CD14-positive monocyte (primary cell): ENCODE measurements at regions not wholly inside any gene's neighbourhood (a gene's known extent, or its start where the extent isn't known, plus 50 kb on each side); places are given as distances from the start of the nearest gene placed in this dataset.

Experiments
- DNase-seq, 3 donors: peaks; one replicate each; pipeline ENCODE4 v3.0.0-alpha.2; 2011 to 2022
- H2AFZ ChIP-seq: 2 replicates; pipeline ENCODE4 v1.6.0; 2012; ENCODE audit warnings: mild to moderate bottlenecking, low read depth, low read length, inconsistent platforms; ENCODE audit not compliant: insufficient read depth, poor library complexity, severe bottlenecking
- H3K27ac ChIP-seq, 2 donors: 1 replicate in 1 of 2; 2 replicates in 1 of 2; pipeline ENCODE4 v1.5.1; 2012 to 2013; ENCODE audit warnings: low read length in 2 of 2, control low read depth in 1 of 2, inconsistent platforms in 1 of 2, low read depth in 1 of 2, mild to moderate bottlenecking in 1 of 2
- H3K27me3 ChIP-seq, 2 donors: one replicate each; pipeline versions ENCODE4 v1.6.0 to v1.6.1; 2011 to 2013; ENCODE audit warnings: low read length in 2 of 2; ENCODE audit not compliant: control insufficient read depth in 2 of 2, insufficient read depth in 2 of 2
- H3K36me3 ChIP-seq, 2 donors: replicated peaks in 1 of 2; 1 replicate in 1 of 2; 2 replicates in 1 of 2; pipeline versions ENCODE4 v1.5.1 to v1.6.1; 2012 to 2013; ENCODE audit warnings: low read length in 2 of 2, control low read depth in 1 of 2, inconsistent platforms in 1 of 2, mild to moderate bottlenecking in 1 of 2; ENCODE audit not compliant: insufficient read depth in 2 of 2, control insufficient read depth in 1 of 2
- H3K4me1 ChIP-seq, 2 donors: 1 replicate in 1 of 2; 2 replicates in 1 of 2; pipeline versions ENCODE4 v1.5.1 to v1.6.1; 2012 to 2013; ENCODE audit warnings: low read length in 2 of 2, control low read depth in 1 of 2, inconsistent platforms in 1 of 2, mild to moderate bottlenecking in 1 of 2, moderate library complexity in 1 of 2; ENCODE audit not compliant: insufficient read depth in 2 of 2, control insufficient read depth in 1 of 2
- H3K4me2 ChIP-seq: replicated peaks from 2 replicates; pipeline ENCODE3; 2012; ENCODE audit warnings: low read length, moderate library complexity, mild to moderate bottlenecking; ENCODE audit not compliant: poor library complexity, severe bottlenecking; ENCODE audit errors: extremely low read depth
- H3K4me3 ChIP-seq, 3 experiments: fragments of 200-600 bp in 1 of 3; sonication (generic) in 1 of 3; replicated peaks in 1 of 3; 1 replicate in 2 of 3; 2 replicates in 1 of 3; pipeline ENCODE4 v1.5.1; 2011 to 2013; ENCODE audit warnings: low read length in 3 of 3, mild to moderate bottlenecking in 3 of 3, control low read depth in 2 of 3, low read depth in 2 of 3, inconsistent platforms in 1 of 3, moderate library complexity in 1 of 3
- H3K79me2 ChIP-seq: 2 replicates; pipeline ENCODE4 v1.6.0; 2012; ENCODE audit warnings: mild to moderate bottlenecking, control low read depth, inconsistent platforms, low read length, moderate library complexity; ENCODE audit not compliant: insufficient read depth
- H3K9ac ChIP-seq: 2 replicates; pipeline ENCODE4 v1.6.0; 2017; ENCODE audit warnings: low read length, mild to moderate bottlenecking; ENCODE audit not compliant: insufficient read depth, poor library complexity, severe bottlenecking
- H3K9me3 ChIP-seq, 2 donors: replicated peaks in 1 of 2; 1 replicate in 1 of 2; 2 replicates in 1 of 2; pipeline versions ENCODE4 v1.5.1 to v1.6.1; 2012 to 2013; ENCODE audit warnings: low read length in 2 of 2, control low read depth in 1 of 2; ENCODE audit not compliant: control insufficient read depth in 1 of 2, insufficient read depth in 1 of 2
- H4K20me1 ChIP-seq: 2 replicates; pipeline ENCODE4 v1.6.0; 2012; ENCODE audit warnings: mild to moderate bottlenecking, low read length, control low read depth, moderate library complexity; ENCODE audit not compliant: insufficient read depth
- H3K27ac Mint-ChIP-seq, 7 donors: one replicate each; pipeline ENCODE4 v1.8.0; 2020; ENCODE audit warnings: mild to moderate bottlenecking in 7 of 7, mixed read lengths in 7 of 7, moderate library complexity in 6 of 7, inconsistent platforms in 2 of 7
- H3K27me3 Mint-ChIP-seq, 3 donors: one replicate each; pipeline ENCODE4 v1.8.0; 2021 to 2022; ENCODE audit warnings: low read depth in 3 of 3, mild to moderate bottlenecking in 3 of 3, mixed read lengths in 3 of 3, moderate library complexity in 3 of 3, inconsistent platforms in 1 of 3
- H3K36me3 Mint-ChIP-seq, 2 donors: one replicate each; pipeline ENCODE4 v1.8.0; 2020; ENCODE audit warnings: mixed read lengths in 2 of 2, inconsistent platforms in 1 of 2, mild to moderate bottlenecking in 1 of 2
- H3K4me1 Mint-ChIP-seq: one replicate; pipeline ENCODE4 v1.8.0; 2020; ENCODE audit warnings: mild to moderate bottlenecking, mixed read lengths
- H3K4me3 Mint-ChIP-seq, 2 donors: one replicate each; pipeline ENCODE4 v1.8.0; 2020; ENCODE audit warnings: mild to moderate bottlenecking in 2 of 2, mixed read lengths in 2 of 2, moderate library complexity in 1 of 2
- H3K9me3 Mint-ChIP-seq, 7 donors: one replicate each; pipeline ENCODE4 v1.8.0; 2020 to 2022; ENCODE audit warnings: mixed read lengths in 7 of 7, mild to moderate bottlenecking in 6 of 7, moderate library complexity in 6 of 7, inconsistent platforms in 2 of 7
- CTCF ChIP-seq: fragments of 200-600 bp; IDR thresholded peaks from one replicate; pipeline ENCODE4 v1.8.0; 2022; ENCODE audit warnings: antibody characterized with exemption, mild to moderate bottlenecking
- WGBS: methylation state at CpG from one replicate; pipeline ENCODE4 v1.1.5; 2013; ENCODE audit warnings: missing lambda C conversion rate; ENCODE audit not compliant: insufficient coverage; 5-methylcytosine and 5-hydroxymethylcytosine counted together
- intact Hi-C, 2 donors: fragments of 100-400 bp; cut with micrococcal nuclease; formaldehyde crosslinking; loops; one replicate each; pipeline versions ENCODE4 v1.15.0 to v1.15.1; 2023

GRCh38 chr13:109996404-109996960 lies 210.1 kb upstream of the IRS2 start:
- no peak overlapping the region for H3K27ac Mint-ChIP-seq
- no peak overlapping the region for H3K4me3 Mint-ChIP-seq
- Histone ChIP-seq H3K4me2 (no peak overlapping the region), H3K79me2 (no peaks in the 10 kb centered on the region), H3K27ac (no peak overlapping the region), H4K20me1 (no peaks in the 10 kb centered on the region), H3K9ac (no peak overlapping the region), H3K9me3 (no peaks in the 10 kb centered on the region), H3K4me1 (no peaks in the 10 kb centered on the region), H3K4me3 (no peak overlapping the region), H2AFZ (no peak overlapping the region), H3K27me3 (no peaks in the 10 kb centered on the region), H3K36me3 (no peaks in the 10 kb centered on the region)
- H3K4me1 Mint-ChIP-seq = no peaks in the 10 kb centered on the region
- H3K27me3 Mint-ChIP-seq = peaks cover 0 to 1% (median 1%) of the 10 kb centered on the region in 3 donors
- intact Hi-C loops = no loop called here
- no peaks in the 10 kb centered on the region for H3K36me3 Mint-ChIP-seq
- DNase-seq = no peak
- H3K9me3 Mint-ChIP-seq = peaks cover 0 to 4% (median 1%) of the 10 kb centered on the region in 7 donors
- 85% methylated on average over 7 of the region's 10 CpGs for WGBS
- no peak for TF ChIP-seq CTCF

GRCh38 chr13:109995578-109995977 lies 209.2 kb upstream of the IRS2 start:
- no peak overlapping the region for H3K4me3 Mint-ChIP-seq

More at GRCh38 chr13:109995578-109995977, 209.2 kb upstream of the IRS2 start:
- Histone ChIP-seq H3K4me1 (no peaks in the 10 kb centered on the region), H3K9me3 (no peaks in the 10 kb centered on the region), H2AFZ (no peak overlapping the region), H3K79me2 (no peaks in the 10 kb centered on the region), H3K27me3 (no peaks in the 10 kb centered on the region), H3K36me3 (no peaks in the 10 kb centered on the region), H3K4me3 (no peak overlapping the region), H3K9ac (no peak overlapping the region), H4K20me1 (no peaks in the 10 kb centered on the region), H3K27ac (no peak overlapping the region), H3K4me2 (no peak overlapping the region)
- Mint-ChIP-seq H3K4me1 (no peaks in the 10 kb centered on the region), H3K27ac (no peak overlapping the region), H3K36me3 (no peaks in the 10 kb centered on the region), H3K27me3 (peaks cover 0 to 2% (median 1%) of the 10 kb centered on the region in 3 donors), H3K9me3 (peaks cover 0 to 4% (median 1%) of the 10 kb centered on the region in 7 donors)
- no CpG with 5 or more reads among the region's 2 CpGs for WGBS
- no peak for TF ChIP-seq CTCF
- no peak for DNase-seq
- intact Hi-C loops = no loop called here
